Chondrocyte (in vitro differentiated cells): ENCODE measurements at regions not wholly inside any gene's neighbourhood (a gene's known extent, or its start where the extent isn't known, plus 50 kb on each side); places are given as distances from the start of the nearest gene placed in this dataset.

Experiments
- DNase-seq: peaks from one replicate; pipeline ENCODE4 v3.0.0; 2021; ENCODE audit warnings: mixed read lengths, low spot score
- H3K27ac Mint-ChIP-seq: one replicate; pipeline ENCODE4 v1.8.0; 2021; ENCODE audit warnings: mild to moderate bottlenecking, moderate library complexity, mixed read lengths; ENCODE audit not compliant: unreplicated experiment
- H3K27me3 Mint-ChIP-seq: 2 replicates; pipeline ENCODE4 v1.8.0; 2021; ENCODE audit warnings: low read depth, mixed read lengths
- H3K36me3 Mint-ChIP-seq: 2 replicates; pipeline ENCODE4 v1.8.0; 2021; ENCODE audit warnings: low read depth, mixed read lengths
- H3K4me1 Mint-ChIP-seq: 2 replicates; pipeline ENCODE4 v1.8.0; 2021; ENCODE audit warnings: low read depth, mild to moderate bottlenecking, mixed read lengths
- H3K4me3 Mint-ChIP-seq: one replicate; pipeline ENCODE4 v1.8.0; 2021; ENCODE audit warnings: mild to moderate bottlenecking, moderate library complexity, mixed read lengths; ENCODE audit not compliant: unreplicated experiment
- H3K9me3 Mint-ChIP-seq: 2 replicates; pipeline ENCODE4 v1.8.0; 2021; ENCODE audit warnings: low read depth, mixed read lengths
- CTCF ChIP-seq: fragments of 200-600 bp; sonication (generic); IDR thresholded peaks from 2 replicates; pipeline ENCODE4 v1.5.0; 2021; ENCODE audit warnings: antibody characterized with exemption, mild to moderate bottlenecking, moderate library complexity

DNA sequence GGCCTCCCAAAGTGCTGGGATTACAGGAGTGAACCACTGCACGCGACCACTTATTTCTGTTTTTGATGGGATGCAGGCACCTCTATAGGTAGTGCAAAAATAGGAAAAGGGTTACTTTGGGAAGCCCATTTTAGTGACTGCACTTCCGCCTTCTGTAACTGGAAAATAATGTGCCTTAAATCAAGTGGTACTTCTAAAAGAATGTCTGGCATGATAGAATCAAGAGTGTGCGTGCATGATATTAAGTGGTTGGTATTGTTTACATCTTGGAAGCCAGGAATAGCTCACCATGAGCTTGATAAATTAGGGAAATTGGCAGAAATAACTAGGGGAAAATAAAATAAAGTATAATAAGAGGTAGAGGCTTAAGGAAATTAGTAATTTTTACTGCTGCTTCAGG lies 1067.0 kb downstream of the ADGRL2 start:
- H3K27ac Mint-ChIP-seq: no peak overlapping the region
- peaks cover 3% of the 10 kb centered on the region for H3K9me3 Mint-ChIP-seq
- no peaks in the 10 kb centered on the region for H3K36me3 Mint-ChIP-seq
- no peak for TF ChIP-seq CTCF
- peaks cover 35% of the 10 kb centered on the region for H3K4me1 Mint-ChIP-seq
- H3K27me3 Mint-ChIP-seq: no peaks in the 10 kb centered on the region
- DNase-seq: no peak
- no peak overlapping the region for H3K4me3 Mint-ChIP-seq

DNA sequence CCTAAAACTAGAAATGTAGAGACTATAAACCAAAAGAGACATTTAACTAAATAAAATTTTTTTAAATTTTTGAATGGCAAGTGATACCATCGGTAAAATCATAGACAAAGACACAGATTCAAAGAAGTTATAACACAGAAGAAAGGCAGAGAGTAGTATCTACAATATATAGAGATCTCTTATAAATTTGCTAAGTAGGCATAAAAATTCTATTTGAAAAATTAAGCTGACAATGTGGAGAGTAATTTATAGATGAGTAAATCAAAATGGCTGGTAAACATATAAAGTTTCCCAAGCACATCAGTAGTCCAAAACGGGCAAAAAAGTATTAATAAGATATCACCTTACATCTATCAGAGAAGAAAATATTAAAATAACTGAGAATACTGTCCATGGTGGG lies 1061.0 kb downstream of the ADGRL2 start:
- no peak for DNase-seq
- H3K27ac Mint-ChIP-seq: no peak overlapping the region
- H3K9me3 Mint-ChIP-seq: no peaks in the 10 kb centered on the region
- no peaks in the 10 kb centered on the region for H3K36me3 Mint-ChIP-seq
- no peak for TF ChIP-seq CTCF
- peaks cover 25% of the 10 kb centered on the region for H3K4me1 Mint-ChIP-seq
- H3K27me3 Mint-ChIP-seq: no peaks in the 10 kb centered on the region
- H3K4me3 Mint-ChIP-seq: no peak overlapping the region

DNA sequence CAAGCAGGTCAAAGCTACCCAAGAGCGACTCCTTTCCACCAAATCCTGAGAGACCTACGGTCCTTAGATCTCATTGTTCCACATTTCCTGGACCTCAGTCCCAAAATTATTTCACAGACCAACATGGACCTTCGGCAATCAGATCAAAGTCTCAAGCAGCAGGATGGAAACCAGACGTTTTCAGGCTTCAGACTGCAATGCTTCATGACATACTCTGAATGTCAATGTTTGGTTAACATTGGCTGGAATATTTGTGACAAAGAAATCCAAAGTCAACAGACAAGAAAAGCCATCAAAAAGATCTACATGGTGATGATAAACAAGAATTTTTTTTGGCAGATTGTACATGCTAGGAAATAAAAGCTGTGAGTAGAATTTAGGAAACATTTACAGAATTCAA lies 1057.3 kb downstream of the ADGRL2 start:
- TF ChIP-seq CTCF: no peak
- H3K4me1 Mint-ChIP-seq: peaks cover 15% of the 10 kb centered on the region
- DNase-seq: no peak
- no peaks in the 10 kb centered on the region for H3K36me3 Mint-ChIP-seq
- H3K27me3 Mint-ChIP-seq: no peaks in the 10 kb centered on the region
- H3K9me3 Mint-ChIP-seq: no peaks in the 10 kb centered on the region
- no peak overlapping the region for H3K4me3 Mint-ChIP-seq
- H3K27ac Mint-ChIP-seq: peak overlapping the region; percentile 10

DNA sequence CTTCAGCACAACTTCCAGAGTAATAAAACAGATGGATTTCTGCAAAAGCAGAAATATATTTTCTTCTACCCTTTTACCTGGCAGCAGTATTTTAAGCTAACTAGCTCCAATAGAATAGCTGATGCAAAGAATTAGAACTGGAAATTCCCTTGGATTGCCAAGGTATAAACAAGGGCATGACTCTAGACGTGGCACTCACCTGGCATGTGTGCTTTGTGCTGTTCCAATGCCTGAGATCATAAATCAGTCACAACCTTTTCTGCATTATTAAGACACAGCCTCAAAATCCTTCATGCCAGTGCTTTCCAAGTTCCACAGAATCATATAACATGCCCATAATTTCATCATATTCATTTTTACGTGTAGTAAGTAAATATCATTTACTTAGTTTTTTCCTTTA lies 1048.7 kb downstream of the ADGRL2 start:
- DNase-seq: no peak
- H3K36me3 Mint-ChIP-seq: no peaks in the 10 kb centered on the region
- no peaks in the 10 kb centered on the region for H3K4me1 Mint-ChIP-seq
- no peaks in the 10 kb centered on the region for H3K9me3 Mint-ChIP-seq
- H3K27ac Mint-ChIP-seq: no peak overlapping the region
- no peak for TF ChIP-seq CTCF
- H3K27me3 Mint-ChIP-seq: no peaks in the 10 kb centered on the region
- H3K4me3 Mint-ChIP-seq: no peak overlapping the region

DNA sequence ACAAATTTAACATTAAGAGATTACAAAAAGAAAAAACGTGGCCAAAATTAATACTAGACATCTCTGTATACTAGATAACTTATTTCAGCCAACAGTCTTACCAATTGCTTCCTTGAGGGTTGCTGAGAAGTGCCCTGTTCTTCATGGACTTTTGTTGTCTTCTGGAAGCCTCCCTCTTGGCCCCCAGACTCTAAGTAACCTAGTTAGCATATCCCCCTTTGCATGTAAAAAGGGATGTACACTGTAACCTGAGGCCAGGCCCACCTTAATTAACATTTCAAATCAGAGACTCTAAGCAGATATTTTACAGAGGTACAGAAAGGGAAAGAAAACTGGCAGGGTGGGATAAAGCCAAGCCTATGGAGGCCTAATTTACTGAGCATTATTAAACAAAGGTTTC lies 1047.3 kb downstream of the ADGRL2 start:
- Mint-ChIP-seq H3K36me3 (no peaks in the 10 kb centered on the region), H3K9me3 (no peaks in the 10 kb centered on the region), H3K27ac (no peak overlapping the region), H3K4me1 (no peaks in the 10 kb centered on the region), H3K4me3 (no peak overlapping the region), H3K27me3 (no peaks in the 10 kb centered on the region)
- no peak for TF ChIP-seq CTCF
- DNase-seq: no peak
